SK-N-SH (cell line): ENCODE measurements at regions not wholly inside any gene's neighbourhood (a gene's known extent, or its start where the extent isn't known, plus 50 kb on each side); places are given as distances from the start of the nearest gene placed in this dataset.

ENCODE experiments used
- CTCF ChIA-PET: fragments of 300-600, 350-600 bp; formaldehyde crosslinking; extraction: SDS; loops from one replicate; lab custom pipeline; 2021; lab: Yijun Ruan, JAX
- POLR2A ChIA-PET: fragments of 350-600 bp; sonication (Branson Sonifier 250); formaldehyde crosslinking; extraction: SDS; loops from one replicate; lab custom pipeline; 2020; ENCODE audit warnings: antibody characterized with exemption, inconsistent platforms; lab: Yijun Ruan, JAX
- DNase-seq: peaks from one replicate; pipeline ENCODE4 v3.0.0; 2012
- H2AFZ ChIP-seq: fragments of 200-600 bp; sonication (generic); 2 replicates; pipeline ENCODE4 v1.8.1; 2016; ENCODE audit warnings: antibody characterized with exemption, mild to moderate bottlenecking, low read depth
- H3F3A ChIP-seq: fragments of 200-600 bp; sonication (generic); replicated peaks from 2 replicates; pipeline ENCODE3; 2016; ENCODE audit warnings: antibody characterized with exemption, mild to moderate bottlenecking; ENCODE audit not compliant: insufficient read depth
- H3K27ac ChIP-seq, 2 experiments: fragments of 200-500 bp in 1 of 2; fragments of 200-600 bp in 1 of 2; sonication (Bioruptor generic) in 1 of 2; sonication (generic), shearing (Covaris generic) in 1 of 2; 2 replicates each; pipeline versions ENCODE4 v1.5.1 to v1.6.1; 2014 to 2016; ENCODE audit warnings: low read depth in 2 of 2, inconsistent platforms in 1 of 2, low read length in 1 of 2, mild to moderate bottlenecking in 1 of 2, mixed read lengths in 1 of 2
- H3K27me3 ChIP-seq: fragments of 200-600 bp; sonication (generic), shearing (Covaris generic); 2 replicates; pipeline ENCODE4 v1.6.1; 2016; ENCODE audit warnings: mixed run types; ENCODE audit not compliant: insufficient read depth
- H3K36me3 ChIP-seq, 2 experiments: fragments of 200-500 bp in 1 of 2; fragments of 200-600 bp in 1 of 2; sonication (Bioruptor generic) in 1 of 2; sonication (generic) in 1 of 2; replicated peaks in 1 of 2; 2 replicates each; pipeline versions ENCODE3 to v1.5.1; 2014 to 2016; ENCODE audit warnings: low read length in 1 of 2, mild to moderate bottlenecking in 1 of 2; ENCODE audit not compliant: insufficient read depth in 2 of 2, control insufficient read depth in 1 of 2
- H3K4me1 ChIP-seq, 2 experiments: fragments of 200-500 bp in 1 of 2; fragments of 200-600 bp in 1 of 2; sonication (Bioruptor generic) in 1 of 2; sonication (generic), shearing (Covaris generic) in 1 of 2; 2 replicates each; pipeline versions ENCODE4 v1.5.1 to v1.6.1; 2014 to 2016; ENCODE audit warnings: low read depth in 1 of 2, low read length in 1 of 2, mixed run types in 1 of 2; ENCODE audit not compliant: insufficient read depth in 2 of 2, control insufficient read depth in 1 of 2
- H3K4me2 ChIP-seq: fragments of 200-600 bp; sonication (generic), shearing (Covaris generic); 2 replicates; pipeline ENCODE4 v1.6.1; 2017; ENCODE audit warnings: mixed run types
- H3K4me3 ChIP-seq, 2 experiments: fragments of 200-500 bp in 1 of 2; fragments of 200-600 bp in 1 of 2; sonication (Bioruptor generic) in 1 of 2; sonication (generic), shearing (Covaris generic) in 1 of 2; 2 replicates each; pipeline versions ENCODE4 v1.5.1 to v1.8.1; 2014 to 2016; ENCODE audit warnings: low read depth in 2 of 2, inconsistent platforms in 1 of 2, low read length in 1 of 2, mild to moderate bottlenecking in 1 of 2, mixed read lengths in 1 of 2, moderate library complexity in 1 of 2
- H3K79me2 ChIP-seq: fragments of 200-600 bp; sonication (generic); 2 replicates; pipeline ENCODE4 v1.8.1; 2017; ENCODE audit warnings: mild to moderate bottlenecking; ENCODE audit not compliant: insufficient read depth
- H3K9ac ChIP-seq: fragments of 200-600 bp; sonication (generic); 2 replicates; pipeline ENCODE4 v1.6.1; 2017; ENCODE audit warnings: mixed run types
- H3K9me2 ChIP-seq: fragments of 200-600 bp; sonication (generic); 2 replicates; pipeline ENCODE4 v1.6.1; 2017; ENCODE audit warnings: mixed run types
- H3K9me3 ChIP-seq: fragments of 200-600 bp; sonication (generic); 2 replicates; pipeline ENCODE4 v1.6.1; 2017; ENCODE audit warnings: mixed run types, mild to moderate bottlenecking, moderate library complexity
- H4K20me1 ChIP-seq: fragments of 200-600 bp; sonication (generic); 2 replicates; pipeline ENCODE4 v1.6.1; 2017; ENCODE audit warnings: mild to moderate bottlenecking, mixed run types; ENCODE audit not compliant: insufficient read depth
- CHD2 ChIP-seq: fragments of 150-350 bp; IDR thresholded peaks from 2 replicates; pipeline ENCODE4 v1.6.1; 2018; ENCODE audit warnings: low read length; ENCODE audit not compliant: partially characterized antibody
- CTCF ChIP-seq: fragments of 200-600 bp; sonication (generic); IDR thresholded peaks from 2 replicates; pipeline ENCODE4 v1.6.1; 2017; ENCODE audit warnings: antibody characterized with exemption, mild to moderate bottlenecking, moderate library complexity
- IRF3 ChIP-seq: fragments of 150-350 bp; IDR thresholded peaks from 2 replicates; pipeline ENCODE4 v1.6.1; 2016; ENCODE audit warnings: mild to moderate bottlenecking, low read depth, low read length
- JUND ChIP-seq: IDR thresholded peaks from 2 replicates; pipeline ENCODE4 v1.4.0; 2012
- MAX ChIP-seq: IDR thresholded peaks from 2 replicates; pipeline ENCODE4 v1.4.0; 2012; ENCODE audit warnings: low read depth
- MEF2A ChIP-seq: IDR thresholded peaks from 2 replicates; pipeline ENCODE4 v1.4.0; 2012; ENCODE audit warnings: low read depth, borderline replicate concordance
- MXI1 ChIP-seq: IDR thresholded peaks from 2 replicates; pipeline ENCODE4 v1.6.1; 2012; ENCODE audit warnings: mild to moderate bottlenecking, low read depth, low read length, improper control_type of control experiment
- NFIC ChIP-seq: IDR thresholded peaks from 2 replicates; pipeline ENCODE4 v1.4.0; 2012; ENCODE audit warnings: borderline replicate concordance
- POLR2AphosphoS5 ChIP-seq: IDR thresholded peaks from 2 replicates; pipeline ENCODE4 v1.6.1; 2012; ENCODE audit warnings: low read depth, low read length
- RAD21 ChIP-seq: IDR thresholded peaks from 2 replicates; pipeline ENCODE4 v1.6.1; 2012; ENCODE audit warnings: mild to moderate bottlenecking, low read length
- RFX5 ChIP-seq: IDR thresholded peaks from 2 replicates; pipeline ENCODE4 v1.6.1; 2012; ENCODE audit warnings: mild to moderate bottlenecking, improper control_type of control experiment, low read length
- RXRA ChIP-seq: IDR thresholded peaks from 2 replicates; pipeline ENCODE4 v1.4.0; 2012; ENCODE audit warnings: low read depth, mild to moderate bottlenecking, borderline replicate concordance
- SIN3A ChIP-seq: IDR thresholded peaks from 2 replicates; pipeline ENCODE4 v1.6.1; 2012; ENCODE audit warnings: low read depth, mild to moderate bottlenecking, low read length, moderate library complexity, borderline replicate concordance
- SMC3 ChIP-seq: IDR thresholded peaks from 2 replicates; pipeline ENCODE4 v1.6.1; 2012; ENCODE audit warnings: low read depth, low read length, improper control_type of control experiment
- TAF1 ChIP-seq: IDR thresholded peaks from 2 replicates; pipeline ENCODE4 v1.6.1; 2012; ENCODE audit warnings: low read depth, mild to moderate bottlenecking, low read length, moderate library complexity, borderline replicate concordance
- YY1 ChIP-seq: IDR thresholded peaks from 2 replicates; pipeline ENCODE4 v1.4.0; 2012; ENCODE audit warnings: low read depth, mild to moderate bottlenecking
- ZBTB33 ChIP-seq: IDR thresholded peaks from 2 replicates; pipeline ENCODE4 v1.4.0; 2012; ENCODE audit warnings: low read depth, borderline replicate concordance
- WGBS: methylation state at CpG from one replicate; pipeline ENCODE4 v1.1.6; 2017; ENCODE audit warnings: low lambda C conversion rate; 5-methylcytosine and 5-hydroxymethylcytosine counted together

- TF ChIP-seq IRF3 (no peak), JUND (no peak), RXRA (no peak), SMC3 (no peak)
These were observed 65.1 kb upstream of the LEKR1 start (continued) for GRCh38 chr3:156761007-156761406.

- no peaks in the 10 kb centered on the region for H3K9me3 ChIP-seq
- ChIA-PET POLR2A (interaction anchor here (1.3 kb wide), 1 partner anchor 10 kb away, joined by 3 read pairs; no protein-coding TSS in a partner anchor), CTCF (interaction anchor here (0.6 to 2.6 kb wide), 8 partner anchors 10 to 899 kb away, joined by 3 to 8 read pairs (median 4); partner anchors contain the start of gene TIPARP)
- no peak overlapping the region for H3K4me2 ChIP-seq
- TF ChIP-seq TAF1 (no peak), POLR2AphosphoS5 (no peak), CHD2 (no peak), JUND (no peak), RXRA (no peak), CTCF (no peak), SIN3A (no peak), MAX (no peak), RFX5 (no peak), ZBTB33 (no peak), MEF2A (no peak), MXI1 (no peak), IRF3 (no peak), RAD21 (no peak), YY1 (no peak), NFIC (no peak)
- H3K27me3 ChIP-seq, result no peaks in the 10 kb centered on the region
- H4K20me1 ChIP-seq, result no peaks in the 10 kb centered on the region
- H3K4me1 ChIP-seq, result peaks cover 10 to 18% of the 10 kb centered on the region in 2 experiments; a peak in 3 of 4 replicates
- no peak for DNase-seq
- peaks cover 8% of the 10 kb centered on the region for H3F3A ChIP-seq
- 71% methylated on average over 4 of the region's 4 CpGs for WGBS
- no peaks in the 10 kb centered on the region for H3K79me2 ChIP-seq
- no peak overlapping the region for H2AFZ ChIP-seq
- H3K9me2 ChIP-seq, result no peaks in the 10 kb centered on the region
- no peak overlapping the region; a peak in 1 of 4 replicates for H3K4me3 ChIP-seq
- peak overlapping the region; percentile 39 to 47; a peak in 2 of 4 replicates for H3K27ac ChIP-seq
- H3K36me3 ChIP-seq, result no peaks in the 10 kb centered on the region
- H3K9ac ChIP-seq, result no peak overlapping the region
These were observed 64.3 kb upstream of the LEKR1 start for GRCh38 chr3:156761713-156762451.
